Nucleus accumbens (tissue), 56 donors: ENCODE measurements at regions not wholly inside any gene's neighbourhood (a gene's known extent, or its start where the extent isn't known, plus 50 kb on each side); places are given as distances from the start of the nearest gene placed in this dataset.
"Not testable (repeated sequence)": the region's sequence is repeated elsewhere in the genome, so short reads cannot be mapped to it uniquely, and the experiment has no call there.

Source experiments
- DNase-seq, 56 donors: peaks; one replicate each; lab custom pipeline; 2025; lab: John Stamatoyannopoulos, UW

DNA sequence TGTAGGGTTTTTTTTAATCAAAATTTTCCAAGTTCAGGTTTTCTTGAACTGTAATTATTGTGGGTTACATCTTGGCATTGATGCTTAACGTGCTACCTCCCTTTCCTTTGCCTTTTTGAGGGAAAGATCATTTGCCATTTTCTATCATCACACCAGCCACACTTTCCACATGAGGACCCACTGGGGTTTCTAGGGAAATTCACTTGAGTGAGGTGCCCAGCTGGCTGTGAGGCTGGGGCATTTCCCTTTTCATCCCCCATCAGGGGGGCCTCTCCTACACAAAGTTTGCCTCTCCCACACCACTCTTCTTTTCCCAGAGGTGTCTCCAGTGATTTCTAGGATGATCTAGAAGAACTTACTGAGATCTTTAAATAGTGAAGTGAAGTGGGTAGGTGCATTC is 335.7 kb downstream of the BMP4 start:
- no peak for DNase-seq

GRCh38 chr14:53620317-53620716 is 336.3 kb downstream of the BMP4 start:
- no peak for DNase-seq

DNA sequence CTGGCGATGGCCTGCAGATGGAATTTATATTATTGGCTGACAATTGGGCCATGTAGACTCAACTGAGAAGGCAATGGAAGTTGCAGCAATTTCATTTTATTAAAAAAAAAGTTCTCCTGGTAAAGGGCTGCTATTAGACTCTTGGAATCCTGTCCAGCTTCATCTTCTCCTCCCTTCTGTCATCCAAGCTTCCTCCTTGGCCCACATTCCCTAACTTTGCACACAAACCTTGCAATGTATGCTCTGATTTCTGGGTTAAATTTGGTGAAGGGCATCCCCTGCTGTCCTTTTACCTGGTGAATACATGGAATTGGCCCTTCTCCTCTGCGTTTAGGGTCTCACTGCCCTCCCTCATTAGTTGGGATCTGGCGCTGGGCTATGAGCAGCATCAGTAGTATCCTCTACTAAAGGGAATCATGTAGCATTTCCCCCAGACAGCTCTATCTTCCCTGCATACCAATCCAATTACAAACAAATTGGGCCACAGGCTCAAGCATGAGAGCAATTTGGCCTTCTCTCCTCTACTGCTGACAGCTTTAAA is 336.9 kb downstream of the BMP4 start:
- DNase-seq: no peak

DNA sequence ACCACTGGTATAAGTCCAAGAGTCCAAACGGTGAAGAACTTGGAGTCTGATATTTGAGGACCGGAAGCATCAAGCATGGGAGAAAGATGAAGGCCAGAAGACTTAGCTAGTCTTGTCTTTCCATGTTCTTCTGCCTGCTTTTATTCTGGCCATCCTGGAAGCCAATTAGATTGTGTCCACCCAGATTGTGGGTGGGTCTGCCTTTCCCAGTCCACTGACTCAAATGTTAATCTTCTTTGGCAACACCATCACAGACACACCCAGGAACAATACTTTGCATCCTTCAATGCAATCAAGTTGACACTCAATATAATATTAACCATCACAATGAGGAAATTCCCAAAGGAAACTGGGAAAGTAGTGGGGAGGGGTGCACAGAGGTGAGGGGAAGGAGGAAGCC is 340.1 kb downstream of the BMP4 start:
- DNase-seq: not testable (repeated sequence)

DNA sequence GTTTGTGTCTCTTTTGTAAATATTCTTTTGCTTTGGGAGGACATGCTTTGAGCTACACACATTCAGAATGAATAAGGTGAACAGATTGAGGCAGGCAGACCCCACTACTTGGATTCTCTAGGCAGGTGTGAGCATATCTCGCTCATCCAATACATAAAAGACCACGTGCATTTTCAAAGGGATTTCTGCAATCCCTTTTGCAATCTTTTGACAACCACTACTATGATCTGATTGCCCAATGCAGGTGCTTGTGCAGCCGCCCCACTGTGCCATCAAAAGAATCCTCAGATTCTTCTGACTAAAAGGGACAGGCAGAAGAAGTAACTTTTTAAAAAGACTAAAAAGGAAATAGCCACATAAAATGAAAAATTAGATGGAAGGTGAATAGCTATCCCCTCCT is 341.4 kb downstream of the BMP4 start:
- DNase-seq: no peak

GRCh38 chr14:53613404-53614253 is 343.0 kb downstream of the BMP4 start:
- no peak for DNase-seq

DNA sequence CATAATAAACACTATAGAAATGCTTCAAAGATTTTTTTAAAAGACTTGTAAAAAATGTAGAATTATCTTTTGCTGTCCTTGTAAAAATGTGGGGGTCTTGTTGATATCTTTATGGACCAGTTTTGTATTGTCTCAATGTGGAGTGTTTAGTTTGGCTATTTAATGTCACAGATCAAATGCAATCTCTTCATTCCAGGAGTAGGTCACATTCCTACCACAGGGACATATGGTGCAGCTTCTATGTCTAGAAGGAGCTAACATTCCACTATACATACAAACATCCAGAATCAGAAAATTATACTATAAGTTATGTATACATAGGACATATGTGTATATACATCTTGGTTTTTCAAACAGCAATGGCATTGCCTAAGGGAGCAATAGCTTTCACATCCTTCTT is 345.7 kb downstream of the BMP4 start:
- DNase-seq: no peak

GRCh38 chr14:53609009-53609408 is 347.6 kb downstream of the BMP4 start:
- DNase-seq: no peak

- DNase-seq: no peak
These were observed 348.3 kb downstream of the BMP4 start for GRCh38 chr14:53608369-53608768.

- no peak for DNase-seq
These were observed 350.4 kb downstream of the BMP4 start for GRCh38 chr14:53606203-53606602.

- no peak for DNase-seq
These were observed 351.1 kb downstream of the BMP4 start for GRCh38 chr14:53605562-53605961.

GRCh38 chr14:53603994-53604393 is 352.6 kb downstream of the BMP4 start:
- no peak for DNase-seq

- DNase-seq: no peak
These were observed 355.2 kb downstream of the BMP4 start for GRCh38 chr14:53601409-53601808.

GRCh38 chr14:53599221-53599945 is 357.2 kb downstream of the BMP4 start:
- no peak for DNase-seq

GRCh38 chr14:53596853-53597525 is 359.6 kb downstream of the BMP4 start:
- DNase-seq: no peak

GRCh38 chr14:53591816-53592215 is 364.8 kb downstream of the BMP4 start:
- DNase-seq: no peak

- no peak for DNase-seq
These were observed 375.1 kb downstream of the BMP4 start for GRCh38 chr14:53581504-53581903.

DNA sequence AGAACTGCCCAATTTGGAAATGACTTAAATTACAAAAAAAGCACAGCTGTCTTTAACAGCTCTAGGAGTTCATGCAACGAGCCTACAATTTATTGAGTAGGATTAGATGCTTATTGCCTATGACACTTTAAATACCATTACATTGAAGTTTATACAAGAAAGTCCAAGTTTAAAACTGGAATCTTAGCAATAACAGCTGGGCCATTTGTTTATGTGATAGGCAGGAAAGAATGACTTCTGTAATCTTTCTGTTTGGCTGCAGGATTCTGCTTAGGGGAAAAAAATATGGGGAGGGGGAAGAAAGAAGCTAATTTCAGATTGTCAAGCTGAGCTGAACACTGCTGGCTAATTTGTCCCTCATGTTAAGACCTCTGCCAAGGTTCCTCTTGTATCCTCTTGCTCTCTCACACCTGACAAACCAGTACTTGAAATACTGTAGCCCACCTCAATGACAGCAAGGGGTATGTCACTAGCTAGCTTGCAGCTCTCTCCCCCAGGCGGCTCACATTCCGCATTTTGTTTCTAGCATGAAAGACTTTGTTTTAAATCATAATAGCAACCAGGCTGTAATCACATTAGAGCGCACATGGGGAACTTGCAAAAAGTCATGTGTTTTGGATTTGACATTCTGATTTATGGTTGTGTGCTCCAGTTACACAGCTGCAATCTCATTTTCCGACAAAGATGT is 384.8 kb downstream of the BMP4 start:
- DNase-seq: no peak

DNA sequence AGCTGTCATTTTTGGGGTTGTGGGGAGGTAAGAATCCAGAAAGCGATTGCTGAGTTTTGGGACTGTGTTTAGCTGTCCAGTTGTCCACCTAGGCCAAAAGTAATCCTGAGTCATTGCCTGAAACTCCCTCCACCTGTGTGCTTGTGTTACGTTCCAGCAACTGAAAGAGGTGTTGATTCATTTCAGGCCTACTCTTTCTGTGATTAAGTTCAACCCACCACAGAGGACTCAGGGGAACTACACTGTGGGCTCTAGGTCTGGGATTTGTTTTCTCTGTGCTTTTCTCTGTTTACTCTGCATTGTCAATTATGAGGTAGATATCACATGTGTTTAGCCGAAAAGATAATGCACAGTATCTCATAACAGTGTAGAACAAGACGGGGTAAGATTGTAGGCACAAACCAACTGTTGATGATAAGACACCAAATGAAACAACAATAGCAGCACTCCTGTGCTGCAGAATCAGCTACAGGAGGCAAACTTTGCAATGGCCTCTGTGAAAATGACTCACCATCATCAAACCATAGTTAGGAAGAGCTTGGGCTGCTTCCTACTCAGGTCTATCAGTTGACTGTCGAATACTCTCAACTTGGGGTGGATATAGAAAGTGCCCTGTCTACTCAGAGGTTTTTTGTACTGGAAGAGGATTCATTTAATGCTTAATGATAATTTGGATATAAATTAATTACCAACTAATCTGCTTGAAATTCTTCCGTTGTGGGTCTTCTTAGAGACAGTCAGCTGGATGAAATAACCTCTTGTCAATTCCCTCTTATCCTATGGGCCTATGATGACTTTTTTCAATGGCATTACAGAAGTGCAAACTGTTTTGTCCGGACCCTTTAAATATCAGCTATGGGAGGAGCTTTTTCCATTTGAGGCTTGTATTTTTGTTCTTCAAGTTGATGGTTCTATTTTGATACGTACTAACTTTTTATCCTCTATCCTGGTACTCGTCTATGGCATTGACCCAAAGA is 385.9 kb downstream of the BMP4 start:
- no peak for DNase-seq
